BLaER1 treated with 17β-estradiol and CSF1 and Interleukin-3, amounts not matched to agents 10 nM and 100 nM (cell line): ENCODE measurements at regions not wholly inside any gene's neighbourhood (a gene's known extent, or its start where the extent isn't known, plus 50 kb on each side); places are given as distances from the start of the nearest gene placed in this dataset.

Experiments used
- H3K27ac ChIP-seq, 11 experiments: shearing (Covaris generic); formaldehyde crosslinking; 2 replicates each; pipeline ENCODE4 v1.8.1; 2022
- H3K27me3 ChIP-seq, 11 experiments: shearing (Covaris generic); formaldehyde crosslinking; 2 replicates each; pipeline ENCODE4 v1.8.1; 2022
- H3K36me3 ChIP-seq, 11 experiments: shearing (Covaris generic); formaldehyde crosslinking; 2 replicates each; pipeline ENCODE4 v1.8.1; 2022
- H3K4me1 ChIP-seq, 10 experiments: shearing (Covaris generic); formaldehyde crosslinking; 2 replicates each; pipeline ENCODE4 v1.8.1; 2022
- H3K4me2 ChIP-seq, 11 experiments: shearing (Covaris generic); formaldehyde crosslinking; 2 replicates each; pipeline ENCODE4 v1.8.1; 2022
- H3K4me3 ChIP-seq, 10 experiments: shearing (Covaris generic); formaldehyde crosslinking; 2 replicates each; pipeline ENCODE4 v1.8.1; 2022
- H3K9ac ChIP-seq, 11 experiments: shearing (Covaris generic); formaldehyde crosslinking; 2 replicates each; pipeline ENCODE4 v1.8.1; 2022
- H3K9me3 ChIP-seq, 11 experiments: shearing (Covaris generic); formaldehyde crosslinking; replicated peaks in 1 of 11; 2 replicates each; pipeline ENCODE4 v1.8.1; 2022
- H4K20me1 ChIP-seq, 11 experiments: shearing (Covaris generic); formaldehyde crosslinking; 2 replicates each; pipeline ENCODE4 v1.8.1; 2022
- Cebpa-rat ChIP-seq, 11 experiments: shearing (Covaris generic); IDR thresholded peaks; 2 replicates each; pipeline ENCODE4 v1.8.1; 2022

- TF ChIP-seq Cebpa-rat (IDR thresholded peaks at IDR 0.05), result no peak
- Histone ChIP-seq H3K27me3 (no peaks in the 10 kb centered on the region), H3K4me2 (no peak overlapping the region), H3K27ac (no peak overlapping the region), H3K9ac (no peak overlapping the region), H3K4me3 (no peak overlapping the region), H3K4me1 (peaks cover 0 to 22% (median 0%) of the 10 kb centered on the region in 10 experiments; a peak in 6 of 20 replicates), H3K36me3 (no peaks in the 10 kb centered on the region), H3K9me3 (no peaks in the 10 kb centered on the region), H4K20me1 (no peaks in the 10 kb centered on the region)
These were observed 137.0 kb downstream of the PLPP3 start for GRCh38 chr1:56442290-56442877.

- TF ChIP-seq Cebpa-rat (IDR thresholded peaks at IDR 0.05), result no peak
- Histone ChIP-seq H3K4me2 (no peak overlapping the region), H3K36me3 (no peaks in the 10 kb centered on the region), H3K9ac (no peak overlapping the region), H4K20me1 (no peaks in the 10 kb centered on the region), H3K4me3 (no peak overlapping the region), H3K9me3 (no peaks in the 10 kb centered on the region), H3K27me3 (no peaks in the 10 kb centered on the region), H3K27ac (no peak overlapping the region), H3K4me1 (peaks cover 0 to 22% (median 0%) of the 10 kb centered on the region in 10 experiments; a peak in 6 of 20 replicates)
These were observed 137.8 kb downstream of the PLPP3 start for GRCh38 chr1:56441601-56442000.

- H4K20me1 ChIP-seq, result no peaks in the 10 kb centered on the region
- H3K9ac ChIP-seq, result no peak overlapping the region
- peaks cover 0 to 22% (median 0%) of the 10 kb centered on the region in 10 experiments; a peak in 6 of 20 replicates for H3K4me1 ChIP-seq
- H3K27ac ChIP-seq, result no peak overlapping the region
- no peaks in the 10 kb centered on the region for H3K9me3 ChIP-seq
- no peak overlapping the region for H3K4me3 ChIP-seq
- H3K27me3 ChIP-seq, result no peaks in the 10 kb centered on the region
- H3K4me2 ChIP-seq, result peak overlapping the region in 3 of 11 experiments; percentile 30 to 56 (median 40); a peak in 5 of 22 replicates
- TF ChIP-seq Cebpa-rat (IDR thresholded peaks at IDR 0.05), result no peak
- H3K36me3 ChIP-seq, result no peaks in the 10 kb centered on the region
These were observed 139.6 kb downstream of the PLPP3 start for GRCh38 chr1:56439610-56440264.

- peaks cover 0 to 22% (median 0%) of the 10 kb centered on the region in 10 experiments; a peak in 6 of 20 replicates for H3K4me1 ChIP-seq
- H3K4me3 ChIP-seq, result no peak overlapping the region
- H3K9me3 ChIP-seq, result no peaks in the 10 kb centered on the region
- TF ChIP-seq Cebpa-rat (IDR thresholded peaks at IDR 0.05), result no peak
- H3K9ac ChIP-seq, result no peak overlapping the region
- H3K4me2 ChIP-seq, result peak overlapping the region in 3 of 11 experiments; percentile 30 to 56 (median 40); a peak in 4 of 22 replicates
- H3K27ac ChIP-seq, result no peak overlapping the region
- H3K36me3 ChIP-seq, result no peaks in the 10 kb centered on the region
- H4K20me1 ChIP-seq, result no peaks in the 10 kb centered on the region
- no peaks in the 10 kb centered on the region for H3K27me3 ChIP-seq
These were observed 140.3 kb downstream of the PLPP3 start for GRCh38 chr1:56438901-56439551.

- Histone ChIP-seq H4K20me1 (no peaks in the 10 kb centered on the region), H3K4me2 (peak overlapping the region in 2 of 11 experiments; percentile 5 to 46; a peak in 3 of 22 replicates), H3K36me3 (no peaks in the 10 kb centered on the region), H3K9ac (no peak overlapping the region), H3K27me3 (no peaks in the 10 kb centered on the region), H3K27ac (no peak overlapping the region), H3K4me3 (no peak overlapping the region), H3K4me1 (peaks cover 0 to 22% (median 0%) of the 10 kb centered on the region in 10 experiments; a peak in 6 of 20 replicates), H3K9me3 (no peaks in the 10 kb centered on the region)
- TF ChIP-seq Cebpa-rat (IDR thresholded peaks at IDR 0.05), result no peak
These were observed 141.4 kb downstream of the PLPP3 start for GRCh38 chr1:56437959-56438358.

- Histone ChIP-seq H3K4me3 (no peak overlapping the region), H3K9ac (no peak overlapping the region), H4K20me1 (no peaks in the 10 kb centered on the region), H3K9me3 (no peaks in the 10 kb centered on the region), H3K27ac (no peak overlapping the region), H3K27me3 (no peaks in the 10 kb centered on the region), H3K36me3 (no peaks in the 10 kb centered on the region), H3K4me2 (no peak overlapping the region), H3K4me1 (peaks cover 0 to 22% (median 0%) of the 10 kb centered on the region in 10 experiments; a peak in 6 of 20 replicates)
- no peak for TF ChIP-seq Cebpa-rat (IDR thresholded peaks at IDR 0.05)
These were observed 142.4 kb downstream of the PLPP3 start for GRCh38 chr1:56436912-56437417.

GRCh38 chr1:56436296-56436695, 143.1 kb downstream of the PLPP3 start:
- Histone ChIP-seq H4K20me1 (no peaks in the 10 kb centered on the region), H3K36me3 (no peaks in the 10 kb centered on the region), H3K4me1 (peaks cover 0 to 22% (median 0%) of the 10 kb centered on the region in 10 experiments; a peak in 6 of 20 replicates), H3K9ac (no peak overlapping the region), H3K9me3 (no peaks in the 10 kb centered on the region), H3K27ac (no peak overlapping the region), H3K4me2 (no peak overlapping the region), H3K27me3 (no peaks in the 10 kb centered on the region), H3K4me3 (no peak overlapping the region)
- TF ChIP-seq Cebpa-rat (IDR thresholded peaks at IDR 0.05), result no peak

- TF ChIP-seq Cebpa-rat (IDR thresholded peaks at IDR 0.05), result no peak
- Histone ChIP-seq H3K36me3 (no peaks in the 10 kb centered on the region), H3K27me3 (no peaks in the 10 kb centered on the region), H3K27ac (no peak overlapping the region), H3K4me2 (no peak overlapping the region), H3K4me1 (peaks cover 0 to 22% (median 0%) of the 10 kb centered on the region in 10 experiments; a peak in 6 of 20 replicates), H3K9ac (no peak overlapping the region), H3K4me3 (no peak overlapping the region), H4K20me1 (no peaks in the 10 kb centered on the region), H3K9me3 (no peaks in the 10 kb centered on the region)
These were observed 143.7 kb downstream of the PLPP3 start for GRCh38 chr1:56435434-56436262.
